Brain microvascular endothelial cell (primary cell): ENCODE measurements at regions not wholly inside any gene's neighbourhood (a gene's known extent, or its start where the extent isn't known, plus 50 kb on each side); places are given as distances from the start of the nearest gene placed in this dataset.

Experiments
- DNase-seq: peaks from one replicate; pipeline ENCODE4 v3.0.0-alpha.2; 2020
- H3K27ac ChIP-seq: fragments of 250-450 bp; sonication (Bioruptor Pico); 2 replicates; pipeline ENCODE4 v1.5.1; 2020; ENCODE audit warnings: mild to moderate bottlenecking, moderate library complexity
- H3K27me3 ChIP-seq: fragments of 250-450 bp; sonication (Bioruptor Pico); replicated peaks from 2 replicates; pipeline ENCODE4 v1.5.1; 2020; ENCODE audit warnings: mild to moderate bottlenecking
- H3K36me3 ChIP-seq: fragments of 250-450 bp; sonication (Bioruptor Pico); replicated peaks from 2 replicates; pipeline ENCODE4 v1.5.1; 2020; ENCODE audit warnings: mild to moderate bottlenecking
- H3K4me3 ChIP-seq: 2 replicates; pipeline ENCODE4 v1.5.1; 2011; ENCODE audit warnings: low read depth, mild to moderate bottlenecking, control low read depth, low read length, moderate library complexity
- in situ Hi-C: cut with HindIII; loops from 2 replicates; pipeline ENCODE4 v1.10.0; 2017; ENCODE audit warnings: low sequenced_read_pairs, low pct_ligation_motif_present
- TF ChIP-seq, protein P1 (sequence below): IDR thresholded peaks from 2 replicates; pipeline ENCODE4 v1.5.1; 2011; ENCODE audit warnings: low read depth, mild to moderate bottlenecking, moderate library complexity, low read length, control low read depth, inconsistent platforms; ENCODE audit errors: missing control alignments

DNA sequence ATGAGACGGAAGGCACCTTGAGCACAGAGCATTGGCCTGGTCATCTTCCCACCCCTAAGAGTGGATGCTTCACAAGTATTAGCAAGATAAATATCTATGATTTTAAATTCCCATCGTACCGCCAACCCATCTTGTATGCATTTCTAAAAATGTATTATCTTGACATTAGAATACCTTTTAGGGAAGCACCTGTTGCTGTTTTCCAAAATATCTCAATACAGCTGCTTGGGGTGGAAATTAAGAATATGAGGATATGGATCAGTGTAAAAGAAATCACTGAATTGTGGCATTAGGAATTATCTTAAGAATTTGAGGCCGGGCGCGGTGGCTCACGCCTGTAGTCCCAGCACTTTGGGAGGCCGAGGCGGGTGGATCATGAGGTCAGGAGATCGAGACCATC is 166.3 kb downstream of the ETS2 start:
- no peak for DNase-seq
- Histone ChIP-seq H3K27me3 (no peaks in the 10 kb centered on the region), H3K36me3 (no peaks in the 10 kb centered on the region), H3K27ac (no peak overlapping the region), H3K4me3 (no peak overlapping the region)
- TF ChIP-seq, protein P1, sequence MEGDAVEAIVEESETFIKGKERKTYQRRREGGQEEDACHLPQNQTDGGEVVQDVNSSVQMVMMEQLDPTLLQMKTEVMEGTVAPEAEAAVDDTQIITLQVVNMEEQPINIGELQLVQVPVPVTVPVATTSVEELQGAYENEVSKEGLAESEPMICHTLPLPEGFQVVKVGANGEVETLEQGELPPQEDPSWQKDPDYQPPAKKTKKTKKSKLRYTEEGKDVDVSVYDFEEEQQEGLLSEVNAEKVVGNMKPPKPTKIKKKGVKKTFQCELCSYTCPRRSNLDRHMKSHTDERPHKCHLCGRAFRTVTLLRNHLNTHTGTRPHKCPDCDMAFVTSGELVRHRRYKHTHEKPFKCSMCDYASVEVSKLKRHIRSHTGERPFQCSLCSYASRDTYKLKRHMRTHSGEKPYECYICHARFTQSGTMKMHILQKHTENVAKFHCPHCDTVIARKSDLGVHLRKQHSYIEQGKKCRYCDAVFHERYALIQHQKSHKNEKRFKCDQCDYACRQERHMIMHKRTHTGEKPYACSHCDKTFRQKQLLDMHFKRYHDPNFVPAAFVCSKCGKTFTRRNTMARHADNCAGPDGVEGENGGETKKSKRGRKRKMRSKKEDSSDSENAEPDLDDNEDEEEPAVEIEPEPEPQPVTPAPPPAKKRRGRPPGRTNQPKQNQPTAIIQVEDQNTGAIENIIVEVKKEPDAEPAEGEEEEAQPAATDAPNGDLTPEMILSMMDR = no peak
- in situ Hi-C loops = no loop called here

DNA sequence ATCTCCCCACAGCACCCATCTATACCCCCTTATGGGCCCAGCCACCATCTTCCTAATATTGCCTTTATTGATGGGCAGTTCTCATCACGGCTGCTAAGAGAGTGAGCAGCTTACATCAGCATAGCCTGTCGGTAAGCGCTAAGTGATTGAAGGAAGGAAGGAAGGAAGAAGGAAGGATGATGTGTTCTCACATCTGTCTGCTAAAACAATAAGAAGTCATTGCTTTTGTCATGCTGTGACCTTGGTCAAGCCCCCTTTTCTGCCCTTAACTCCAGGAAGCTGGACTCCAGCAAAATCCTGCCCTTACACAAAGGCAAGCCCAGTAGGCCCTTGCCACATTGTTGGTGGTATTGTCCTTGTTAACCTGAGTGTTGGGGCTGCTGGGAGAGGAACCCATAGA is 165.0 kb downstream of the ETS2 start:
- H3K27ac ChIP-seq = no peak overlapping the region
- TF ChIP-seq, protein P1 = no peak
- in situ Hi-C loops = no loop called here
- H3K4me3 ChIP-seq = no peak overlapping the region
- DNase-seq = no peak
- no peaks in the 10 kb centered on the region for H3K27me3 ChIP-seq
- H3K36me3 ChIP-seq = no peaks in the 10 kb centered on the region

DNA sequence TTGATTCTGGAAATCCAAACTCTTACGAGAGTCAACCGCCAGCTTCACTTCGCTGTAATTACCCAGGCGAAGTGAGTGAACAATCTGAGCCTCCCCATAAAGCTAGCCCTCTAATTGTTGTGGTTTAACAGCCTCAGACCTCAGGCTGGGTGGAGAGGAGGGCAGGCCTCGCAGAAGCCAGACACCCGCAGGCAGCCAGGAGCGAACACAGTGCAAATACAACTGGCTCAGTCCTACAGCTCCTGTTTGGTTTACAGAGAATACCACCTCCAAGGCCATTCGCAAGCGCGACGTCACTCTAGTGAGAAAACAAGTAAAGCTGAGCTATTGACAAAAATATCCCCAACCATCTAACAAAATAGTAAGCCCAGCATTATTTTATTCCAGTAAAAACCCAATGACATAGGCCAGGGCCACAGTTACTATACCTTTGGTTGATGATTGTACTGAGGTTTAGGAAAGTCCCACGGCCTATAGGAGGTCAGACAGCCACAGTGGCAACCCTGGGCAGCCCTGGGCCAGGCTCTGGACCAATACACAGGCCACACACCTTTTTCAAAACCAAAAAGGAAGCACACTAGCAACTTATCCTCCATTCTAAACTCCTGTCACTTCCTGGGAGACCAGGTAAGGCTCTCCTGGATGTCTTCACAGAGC is 163.3 kb downstream of the ETS2 start:
- Histone ChIP-seq H3K36me3 (no peaks in the 10 kb centered on the region), H3K4me3 (no peak overlapping the region), H3K27ac (no peak overlapping the region), H3K27me3 (no peaks in the 10 kb centered on the region)
- TF ChIP-seq, protein P1 = no peak
- DNase-seq = no peak
- in situ Hi-C loops = no loop called here

DNA sequence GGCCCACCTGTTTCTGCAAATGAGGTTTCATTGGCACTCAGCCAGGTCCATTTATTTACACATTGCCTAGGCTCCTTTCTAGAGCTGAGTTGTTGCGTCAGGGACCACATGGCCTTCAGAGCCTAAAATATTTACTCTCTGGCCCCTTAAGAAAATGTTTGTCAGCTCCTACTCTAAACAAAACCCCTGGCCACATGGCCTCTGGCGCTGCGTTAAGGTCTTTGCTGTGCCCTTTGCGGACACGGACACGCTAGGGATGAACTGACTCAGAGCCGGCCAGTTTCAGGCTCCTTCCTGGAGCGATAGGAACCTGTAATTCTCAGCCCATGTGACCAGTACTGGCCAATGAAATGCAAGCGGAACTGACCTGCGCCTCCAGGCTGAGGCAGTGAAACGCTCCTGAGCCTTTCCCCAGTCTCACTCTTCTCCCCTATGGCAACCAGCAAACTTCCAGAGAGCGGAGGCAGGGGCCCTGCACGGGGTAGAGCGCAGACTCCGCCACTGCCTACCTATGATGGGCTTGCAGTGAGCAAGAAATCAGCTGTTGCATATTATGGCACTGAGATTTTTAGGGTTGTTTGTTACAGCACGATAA is 160.3 kb downstream of the ETS2 start:
- in situ Hi-C loops = no loop called here
- DNase-seq = peak; percentile 16
- Histone ChIP-seq H3K27me3 (no peaks in the 10 kb centered on the region), H3K4me3 (no peak overlapping the region), H3K27ac (no peak overlapping the region), H3K36me3 (no peaks in the 10 kb centered on the region)
- TF ChIP-seq, protein P1 = no peak

DNA sequence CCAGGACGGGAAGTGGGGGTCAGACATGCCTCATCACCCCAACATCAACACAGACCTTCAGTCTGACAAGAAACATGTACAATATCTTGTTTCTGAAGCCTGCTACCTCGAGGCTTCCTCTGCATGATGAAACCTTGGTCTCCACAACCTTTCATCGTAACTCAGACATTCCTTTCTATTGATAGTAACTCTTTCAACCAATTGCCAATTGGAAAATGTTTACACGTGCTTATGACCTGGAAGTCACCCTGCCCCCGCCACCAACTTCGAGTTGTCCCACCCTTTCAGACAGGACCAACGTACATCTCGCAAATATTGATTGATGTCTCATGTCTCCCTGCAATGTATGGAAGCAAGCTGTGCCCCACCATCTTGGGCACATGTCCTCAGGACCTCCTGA is 159.5 kb downstream of the ETS2 start:
- Histone ChIP-seq H3K27ac (no peak overlapping the region), H3K27me3 (no peaks in the 10 kb centered on the region), H3K36me3 (no peaks in the 10 kb centered on the region), H3K4me3 (no peak overlapping the region)
- TF ChIP-seq, protein P1 = no peak
- peak; percentile 27 for DNase-seq
- in situ Hi-C loops = no loop called here

DNA sequence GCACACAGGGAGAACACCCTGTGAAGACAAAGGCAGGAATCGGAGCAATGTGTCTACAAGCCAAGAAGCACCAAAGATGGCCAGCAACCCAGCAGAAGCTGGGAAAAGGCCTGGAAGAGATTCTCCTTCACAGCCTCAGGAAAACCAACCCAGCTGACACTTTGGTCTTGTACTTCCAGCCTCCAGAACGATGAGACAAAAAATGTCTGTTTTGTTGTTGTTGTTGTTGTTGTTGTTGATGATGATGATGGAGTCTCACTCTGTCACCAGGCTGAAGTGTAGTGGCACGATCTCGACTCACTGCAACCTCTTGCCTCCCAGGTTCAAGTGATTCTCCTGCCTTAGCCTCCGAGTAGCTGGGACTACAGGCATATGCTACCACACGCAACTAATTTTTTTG is 157.3 kb downstream of the ETS2 start:
- Histone ChIP-seq H3K27me3 (no peaks in the 10 kb centered on the region), H3K4me3 (no peak overlapping the region), H3K36me3 (no peaks in the 10 kb centered on the region), H3K27ac (no peak overlapping the region)
- in situ Hi-C loops = no loop called here
- TF ChIP-seq, protein P1 = no peak
- DNase-seq = no peak
